Kidney (tissue), 13 donors: ENCODE measurements at regions not wholly inside any gene's neighbourhood (a gene's known extent, or its start where the extent isn't known, plus 50 kb on each side); places are given as distances from the start of the nearest gene placed in this dataset.
A peak's percentile ranks its signal among the peaks of the same experiment; 100 is the strongest.
"Not testable (repeated sequence)": the region's sequence is repeated elsewhere in the genome, so short reads cannot be mapped to it uniquely, and the experiment has no call there.

ENCODE experiments used
- DNase-seq, 5 donors: peaks; one replicate each; pipeline ENCODE4 v3.0.0-alpha.2; 2013 to 2020
- FAIRE-seq: peaks from 2 replicates; lab custom pipeline; 2012; peaks lifted over from hg19 to GRCh38; lab: Jason Lieb, UNC
- H3K27ac ChIP-seq, 2 donors: one replicate each; pipeline ENCODE4 v1.7.0; 2013; ENCODE audit warnings: low read depth in 2 of 2, low read length in 2 of 2, inconsistent platforms in 1 of 2
- H3K27me3 ChIP-seq: one replicate; pipeline ENCODE4 v1.7.1; 2013; ENCODE audit warnings: low read length, inconsistent platforms; ENCODE audit not compliant: control insufficient read depth, insufficient read depth
- H3K36me3 ChIP-seq, 3 donors: one replicate each; pipeline versions ENCODE4 v1.7.0 to v1.7.1; 2013; ENCODE audit warnings: low read length in 3 of 3, control low read depth in 1 of 3, inconsistent platforms in 1 of 3; ENCODE audit not compliant: insufficient read depth in 3 of 3, control insufficient read depth in 2 of 3
- H3K4me1 ChIP-seq, 3 donors: one replicate each; pipeline versions ENCODE4 v1.7.0 to v1.7.1; 2013; ENCODE audit warnings: low read length in 3 of 3, inconsistent platforms in 1 of 3, low read depth in 1 of 3; ENCODE audit not compliant: control insufficient read depth in 2 of 3, insufficient read depth in 2 of 3
- H3K4me3 ChIP-seq, 3 donors: one replicate each; pipeline versions ENCODE4 v1.7.0 to v1.8.1; 2013; ENCODE audit warnings: low read length in 3 of 3, control low read depth in 1 of 3, inconsistent platforms in 1 of 3
- H3K9ac ChIP-seq, 3 donors: one replicate each; pipeline versions ENCODE4 v1.7.0 to v1.7.1; 2013; ENCODE audit warnings: low read length in 3 of 3, control low read depth in 1 of 3, inconsistent platforms in 1 of 3
- H3K9me3 ChIP-seq, 3 donors: one replicate each; pipeline versions ENCODE4 v1.7.0 to v1.7.1; 2013; ENCODE audit warnings: low read length in 3 of 3, control low read depth in 1 of 3, inconsistent platforms in 1 of 3; ENCODE audit not compliant: control insufficient read depth in 2 of 3, insufficient read depth in 1 of 3
- CTCF ChIP-seq: IDR thresholded peaks from 3 replicates; pipeline ENCODE4 v1.5.1; 2012; ENCODE audit warnings: mild to moderate bottlenecking, moderate library complexity, borderline replicate concordance; ENCODE audit not compliant: insufficient read depth; ENCODE audit errors: extremely low read depth
- intact Hi-C: fragments of 100-400 bp; cut with DNase I; formaldehyde crosslinking; loops from one replicate; pipeline ENCODE4 v1.11.1; 2022
- donor health status: control.
- donor health status: control.
- donor health status: control.
- donor health status: control.
- donor health status: control.
- donor health status: DM: yes; HTN: yes; CAD: no.
- donor health status: Normal renal cell carcinoma (clear cell type).

GRCh38 chr7:91405092-91405788 is 141.0 kb downstream of the FZD1 start:
- TF ChIP-seq CTCF, result no peak
- Histone ChIP-seq H3K9me3 (no peaks in the 10 kb centered on the region), H3K27ac (no peak overlapping the region), H3K36me3 (no peaks in the 10 kb centered on the region), H3K4me1 (peaks cover 0 to 2% (median 0%) of the 10 kb centered on the region in 3 donors), H3K4me3 (no peak overlapping the region), H3K9ac (no peak overlapping the region), H3K27me3 (no peaks in the 10 kb centered on the region)
- DNase-seq (no peak), FAIRE-seq (no peak)
- intact Hi-C loops, result no loop called here

- H3K27ac ChIP-seq, H3K36me3 ChIP-seq, H3K4me3 ChIP-seq, H3K9me3 ChIP-seq, H3K9ac ChIP-seq, H3K27me3 ChIP-seq, DNase-seq, H3K4me1 ChIP-seq, intact Hi-C loops, FAIRE-seq: not testable (repeated sequence)
Observed at GRCh38 chr7:91405873-91406272, 141.6 kb downstream of the FZD1 start.

- Histone ChIP-seq H3K27ac (no peak overlapping the region), H3K9ac (no peak overlapping the region), H3K4me1 (peaks cover 0 to 2% (median 0%) of the 10 kb centered on the region in 3 donors), H3K36me3 (no peaks in the 10 kb centered on the region), H3K4me3 (no peak overlapping the region), H3K9me3 (no peaks in the 10 kb centered on the region), H3K27me3 (no peaks in the 10 kb centered on the region)
- intact Hi-C loops, result no loop called here
- FAIRE-seq (no peak), DNase-seq (no peak)
- TF ChIP-seq CTCF, result no peak
Observed at GRCh38 chr7:91407942-91408341, 143.7 kb downstream of the FZD1 start.

GRCh38 chr7:91408388-91409154 is 144.3 kb downstream of the FZD1 start:
- no peak for FAIRE-seq
- intact Hi-C loops, result no loop called here

More at GRCh38 chr7:91408388-91409154, 144.3 kb downstream of the FZD1 start:
- H3K9me3 ChIP-seq, result no peaks in the 10 kb centered on the region
- peaks cover 0 to 2% (median 0%) of the 10 kb centered on the region in 3 donors for H3K4me1 ChIP-seq
- H3K36me3 ChIP-seq, result no peaks in the 10 kb centered on the region
- H3K9ac ChIP-seq, result no peak overlapping the region
- no peak overlapping the region for H3K27ac ChIP-seq
- H3K4me3 ChIP-seq, result no peak overlapping the region
- TF ChIP-seq CTCF, result no peak
- peak in 1 of 5 donors; percentile 17 for DNase-seq
- H3K27me3 ChIP-seq, result no peaks in the 10 kb centered on the region
